H1 (cell line): ENCODE measurements at regions not wholly inside any gene's neighbourhood (a gene's known extent, or its start where the extent isn't known, plus 50 kb on each side); places are given as distances from the start of the nearest gene placed in this dataset.

ENCODE experiments used
- CTCF ChIA-PET: fragments of 300-600 bp; sonication (Branson Sonifier 250); formaldehyde crosslinking; loops from one replicate; lab custom pipeline; 2021; ENCODE audit not compliant: partially characterized antibody; lab: Charles Lee
- POLR2A ChIA-PET: fragments of 300-600 bp; sonication (Branson Sonifier 250); formaldehyde crosslinking; loops from one replicate; lab custom pipeline; 2021; ENCODE audit warnings: inconsistent platforms; ENCODE audit not compliant: partially characterized antibody; lab: Charles Lee
- DNase-seq, 2 experiments: peaks; one replicate each; pipeline versions ENCODE4 v3.0.0 to v3.0.0-alpha.2; 2010 to 2022; ENCODE audit warnings: low spot score in 2 of 2, low read depth in 1 of 2, mixed read lengths in 1 of 2
- FAIRE-seq: peaks from 2 replicates; lab custom pipeline; 2011; peaks lifted over from hg19 to GRCh38; lab: Jason Lieb, UNC
- H2AFZ ChIP-seq: 2 replicates; pipeline ENCODE4 v1.8.1; 2012; ENCODE audit warnings: low read length, inconsistent platforms
- H2AK5ac ChIP-seq: 2 replicates; pipeline ENCODE4 v1.6.1; 2013; ENCODE audit warnings: low read depth, low read length
- H2BK120ac ChIP-seq: replicated peaks from 2 replicates; pipeline ENCODE3; 2013; ENCODE audit warnings: low read depth, low read length, inconsistent platforms
- H2BK12ac ChIP-seq: 2 replicates; pipeline ENCODE4 v1.6.1; 2013; ENCODE audit warnings: low read depth, low read length
- H2BK15ac ChIP-seq: 2 replicates; pipeline ENCODE4 v1.6.1; 2013; ENCODE audit warnings: low read length
- H2BK20ac ChIP-seq: 2 replicates; pipeline ENCODE4 v1.6.1; 2013; ENCODE audit warnings: low read length
- H2BK5ac ChIP-seq: 2 replicates; pipeline ENCODE4 v1.6.1; 2013; ENCODE audit warnings: low read depth, low read length
- H3K14ac ChIP-seq: 2 replicates; pipeline ENCODE4 v1.6.1; 2013; ENCODE audit warnings: inconsistent platforms; ENCODE audit not compliant: insufficient read length
- H3K18ac ChIP-seq: 2 replicates; pipeline ENCODE4 v1.6.1; 2013; ENCODE audit warnings: low read length; ENCODE audit errors: extremely low read depth
- H3K23ac ChIP-seq: 2 replicates; pipeline ENCODE4 v1.6.1; 2013; ENCODE audit warnings: inconsistent platforms; ENCODE audit not compliant: insufficient read length
- H3K23me2 ChIP-seq: 2 replicates; pipeline ENCODE4 v1.6.1; 2013; ENCODE audit warnings: low read depth, low read length
- H3K27ac ChIP-seq: 2 replicates; pipeline ENCODE4 v1.6.1; 2011; ENCODE audit warnings: low read depth, low read length, inconsistent platforms
- H3K27me3 ChIP-seq, 4 experiments: replicated peaks in 1 of 4; 1 replicate in 1 of 4; 2 replicates in 3 of 4; pipeline versions ENCODE4 v1.6.1 to v1.8.1; 2011 to 2013; ENCODE audit warnings: low read length in 3 of 4, mild to moderate bottlenecking in 3 of 4, inconsistent platforms in 2 of 4, mixed read lengths in 2 of 4, moderate library complexity in 1 of 4; ENCODE audit not compliant: control insufficient read depth in 3 of 4, insufficient read depth in 3 of 4; ENCODE audit errors: extremely low read depth in 1 of 4
- H3K36me3 ChIP-seq, 4 experiments: 2 replicates each; pipeline versions ENCODE4 v1.6.1 to v1.8.1; 2011 to 2013; ENCODE audit warnings: mild to moderate bottlenecking in 4 of 4, low read length in 3 of 4, moderate library complexity in 2 of 4, control low read depth in 1 of 4, inconsistent platforms in 1 of 4; ENCODE audit not compliant: insufficient read depth in 4 of 4, control insufficient read depth in 2 of 4
- H3K4ac ChIP-seq: replicated peaks from 2 replicates; pipeline ENCODE3; 2013; ENCODE audit warnings: low read length, low read depth, mixed read lengths, inconsistent platforms; ENCODE audit not compliant: insufficient read length
- H3K4me1 ChIP-seq, 4 experiments: replicated peaks in 1 of 4; 1 replicate in 1 of 4; 2 replicates in 3 of 4; pipeline versions ENCODE4 v1.6.1 to v1.8.1; 2011 to 2013; ENCODE audit warnings: low read length in 3 of 4, inconsistent platforms in 2 of 4, mixed read lengths in 1 of 4; ENCODE audit not compliant: insufficient read depth in 4 of 4, control insufficient read depth in 3 of 4
- H3K4me2 ChIP-seq, 2 experiments: 2 replicates each; pipeline versions ENCODE4 v1.6.1 to v1.8.1; 2011 to 2013; ENCODE audit warnings: low read depth in 2 of 2, low read length in 2 of 2, control low read depth in 1 of 2, inconsistent platforms in 1 of 2, mild to moderate bottlenecking in 1 of 2; ENCODE audit not compliant: insufficient read depth in 1 of 2
- H3K4me3 ChIP-seq, 4 experiments: fragments of 200-600, 300-600 bp in 1 of 4; sonication (generic), shearing (Covaris generic), sonication (Bioruptor Twin) in 1 of 4; 2 replicates each; pipeline versions ENCODE4 v1.5.1 to v1.8.1; 2011 to 2016; ENCODE audit warnings: low read length in 4 of 4, low read depth in 3 of 4, control low read depth in 2 of 4, inconsistent platforms in 2 of 4, mild to moderate bottlenecking in 2 of 4, mixed read lengths in 1 of 4, moderate library complexity in 1 of 4; ENCODE audit not compliant: insufficient read depth in 2 of 4; ENCODE audit errors: extremely low read depth in 1 of 4
- H3K56ac ChIP-seq: replicated peaks from 2 replicates; pipeline ENCODE3; 2013; ENCODE audit warnings: low read depth, mild to moderate bottlenecking, mixed read lengths, low read length, inconsistent platforms; ENCODE audit not compliant: insufficient read length
- H3K79me1 ChIP-seq: 2 replicates; pipeline ENCODE4 v1.6.1; 2013; ENCODE audit warnings: low read depth, low read length, control low read depth
- H3K79me2 ChIP-seq, 2 experiments: 2 replicates each; pipeline versions ENCODE4 v1.6.1 to v1.8.1; 2012 to 2013; ENCODE audit warnings: low read length in 2 of 2, mild to moderate bottlenecking in 2 of 2, inconsistent platforms in 1 of 2; ENCODE audit not compliant: insufficient read depth in 2 of 2, control insufficient read depth in 1 of 2
- H3K9ac ChIP-seq, 4 experiments: replicated peaks in 1 of 4; 1 replicate in 1 of 4; 2 replicates in 3 of 4; pipeline versions ENCODE4 v1.6.1 to v1.8.1; 2011 to 2013; ENCODE audit warnings: low read depth in 3 of 4, low read length in 3 of 4, control low read depth in 2 of 4, mild to moderate bottlenecking in 2 of 4, moderate library complexity in 2 of 4, inconsistent platforms in 1 of 4; ENCODE audit errors: extremely low read depth in 1 of 4
- H3K9me3 ChIP-seq, 2 experiments: 2 replicates each; pipeline versions ENCODE4 v1.6.1 to v1.8.1; 2012 to 2013; ENCODE audit warnings: mild to moderate bottlenecking in 2 of 2, moderate library complexity in 2 of 2, control low read depth in 1 of 2, inconsistent platforms in 1 of 2, low read depth in 1 of 2, low read length in 1 of 2, mixed read lengths in 1 of 2; ENCODE audit not compliant: insufficient read depth in 2 of 2
- H4K20me1 ChIP-seq, 2 experiments: replicated peaks in 1 of 2; 2 replicates each; pipeline versions ENCODE3 to v1.8.1; 2011 to 2013; ENCODE audit warnings: inconsistent platforms in 2 of 2, low read length in 2 of 2, mild to moderate bottlenecking in 1 of 2; ENCODE audit not compliant: insufficient read depth in 2 of 2, control insufficient read depth in 1 of 2
- H4K5ac ChIP-seq: 2 replicates; pipeline ENCODE4 v1.6.1; 2013; ENCODE audit warnings: low read length, low read depth, mixed read lengths, inconsistent platforms; ENCODE audit not compliant: insufficient read length
- H4K8ac ChIP-seq: 2 replicates; pipeline ENCODE4 v1.8.0; 2013; ENCODE audit warnings: mild to moderate bottlenecking, moderate library complexity, low read length, inconsistent platforms; ENCODE audit not compliant: insufficient read depth; ENCODE audit errors: extremely low read depth
- H4K91ac ChIP-seq: replicated peaks from 2 replicates; pipeline ENCODE3; 2013; ENCODE audit warnings: low read length, mixed read lengths, inconsistent platforms; ENCODE audit not compliant: insufficient read length
- BRCA1 ChIP-seq: IDR thresholded peaks from 2 replicates; pipeline ENCODE4 v1.6.1; 2012; ENCODE audit warnings: low read depth, low read length, improper control_type of control experiment
- CBX5 ChIP-seq: fragments of 300-800, 300-1000 bp; sonication (generic); IDR thresholded peaks from 2 replicates; pipeline ENCODE4 v1.7.1; 2016; ENCODE audit warnings: antibody characterized with exemption, low read length, low read depth
- EGR1 ChIP-seq: IDR thresholded peaks from 2 replicates; pipeline ENCODE4 v1.6.1; 2011; ENCODE audit warnings: low read depth, low read length, borderline replicate concordance
- NRF1 ChIP-seq: IDR thresholded peaks from 2 replicates; pipeline ENCODE4 v1.6.1; 2011; ENCODE audit warnings: mild to moderate bottlenecking, low read depth, low read length, improper control_type of control experiment
- POLR2AphosphoS5 ChIP-seq: IDR thresholded peaks from 2 replicates; pipeline ENCODE4 v1.6.1; 2011; ENCODE audit warnings: low read depth, low read length
- RNF2 ChIP-seq: fragments of 200-900, 300-1000 bp; sonication (generic); IDR thresholded peaks from 2 replicates; pipeline ENCODE4 v1.7.1; 2016; ENCODE audit warnings: borderline replicate concordance, low read depth, mild to moderate bottlenecking, antibody characterized with exemption, low read length; ENCODE audit not compliant: poor library complexity, severe bottlenecking; ENCODE audit errors: missing control alignments
- SP1 ChIP-seq: IDR thresholded peaks from 2 replicates; pipeline ENCODE4 v1.6.1; 2011; ENCODE audit warnings: low read depth, low read length
- TAF7 ChIP-seq: optimal IDR thresholded peaks from 2 replicates; pipeline ENCODE3; 2011; ENCODE audit warnings: low read depth, mild to moderate bottlenecking, inconsistent platforms, low read length, moderate library complexity, borderline replicate concordance
- ZNF274 ChIP-seq: IDR thresholded peaks from 2 replicates; pipeline ENCODE4 v1.7.0; 2012; ENCODE audit warnings: low read length, borderline replicate concordance; ENCODE audit errors: extremely low read depth
- WGBS, 2 experiments: shearing (Covaris generic) in 1 of 2; methylation state at CpG; one replicate each; pipeline versions ENCODE4 v1.1.6 to v1.1.7; 2013 to 2015; ENCODE audit warnings: low lambda C conversion rate in 2 of 2, mixed read lengths in 2 of 2, inconsistent platforms in 1 of 2, low coverage in 1 of 2, missing lambda C conversion rate in 1 of 2; ENCODE audit not compliant: insufficient replicate concordance in 2 of 2, insufficient coverage in 1 of 2, insufficient read length in 1 of 2; ENCODE audit errors: extremely low coverage in 1 of 2, missing lambda C conversion rate in 1 of 2; 5-methylcytosine and 5-hydroxymethylcytosine counted together
- TF ChIP-seq, protein P1 (sequence below): IDR thresholded peaks from 2 replicates; pipeline ENCODE4 v1.6.1; 2012; ENCODE audit warnings: inconsistent platforms

DNA sequence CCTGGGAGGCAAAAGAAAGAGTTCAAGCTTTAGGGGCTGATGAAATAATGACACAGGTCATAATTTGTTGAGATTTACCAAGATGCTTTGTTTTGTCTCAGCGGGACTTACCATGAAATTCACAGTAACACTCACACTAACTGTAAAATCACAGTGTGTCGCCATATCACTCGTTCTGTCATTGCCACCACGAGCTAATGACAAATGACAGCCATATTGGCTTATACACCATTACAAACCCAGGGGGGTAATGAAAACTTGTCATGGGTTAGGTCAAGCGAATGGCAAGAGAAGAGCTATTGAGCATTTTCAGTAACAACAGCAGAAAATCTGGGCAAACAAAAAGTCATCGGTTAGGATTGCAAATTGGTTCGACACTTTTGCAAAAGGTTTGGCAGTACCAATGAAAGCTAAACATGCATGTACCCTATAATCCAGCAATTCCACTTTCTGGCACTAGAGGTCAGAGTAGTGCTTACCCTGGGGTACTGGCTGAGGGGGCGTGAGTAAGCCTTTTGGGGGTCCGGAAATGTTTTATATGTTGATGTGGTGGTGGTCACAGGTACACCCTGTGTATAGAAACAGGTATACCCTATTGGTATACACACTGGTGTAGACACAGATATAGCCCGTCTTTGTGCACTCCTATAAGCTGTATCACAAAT, 83.9 kb upstream of the RAI2 start:
- Histone ChIP-seq H2BK12ac (no peak overlapping the region), H3K27me3 (no peaks in the 10 kb centered on the region), H2BK5ac (no peak overlapping the region), H2BK20ac (no peak overlapping the region), H3K36me3 (no peaks in the 10 kb centered on the region), H3K79me1 (no peaks in the 10 kb centered on the region), H3K4me3 (no peak overlapping the region), H3K4ac (no peak overlapping the region), H3K23ac (no peak overlapping the region), H3K4me2 (no peak overlapping the region), H2AFZ (no peak overlapping the region), H3K9me3 (no peaks in the 10 kb centered on the region), H3K79me2 (no peaks in the 10 kb centered on the region), H3K14ac (no peak overlapping the region), H3K23me2 (no peaks in the 10 kb centered on the region), H3K9ac (no peak overlapping the region), H3K4me1 (0 out of 7 replicates have a peak, but pooled peaks cover 0 to 3% (median 0%) of the 10 kb centered on the region in 4 experiments), H2BK120ac (no peak overlapping the region), H4K8ac (no peak overlapping the region), H4K5ac (no peak overlapping the region), H3K56ac (no peak overlapping the region), H4K20me1 (no peaks in the 10 kb centered on the region), H4K91ac (no peak overlapping the region), H2BK15ac (no peak overlapping the region), H3K18ac (no peak overlapping the region), H3K27ac (no peak overlapping the region), H2AK5ac (no peak overlapping the region)
- DNase-seq, result peak in 1 of 2 experiments; percentile 45
- ChIA-PET POLR2A (no interaction called here), CTCF (interaction anchor here (0.7 to 4.7 kb wide), 20 partner anchors 8 to 428 kb away, joined by 3 to 35 read pairs (median 4); no protein-coding TSS in a partner anchor)
- peak; percentile 78 for FAIRE-seq
- WGBS, 2 experiments, result 78% methylated on average over 10 of the region's 10 CpGs; no CpG with 5 or more reads in 1 of the 2 experiments
- TF ChIP-seq SP1 (no peak), BRCA1 (no peak), EGR1 (no peak), TAF7 (no peak), RNF2 (no peak), CBX5 (no peak), ZNF274 (no peak), NRF1 (no peak), POLR2AphosphoS5 (no peak)
- TF ChIP-seq, protein P1, sequence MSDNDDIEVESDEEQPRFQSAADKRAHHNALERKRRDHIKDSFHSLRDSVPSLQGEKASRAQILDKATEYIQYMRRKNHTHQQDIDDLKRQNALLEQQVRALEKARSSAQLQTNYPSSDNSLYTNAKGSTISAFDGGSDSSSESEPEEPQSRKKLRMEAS, result no peak
